AML-193 (cell line): ENCODE measurements at regions not wholly inside any gene's neighbourhood (a gene's known extent, or its start where the extent isn't known, plus 50 kb on each side); places are given as distances from the start of the nearest gene placed in this dataset.
"Not testable (repeated sequence)": the region's sequence is repeated elsewhere in the genome, so short reads cannot be mapped to it uniquely, and the experiment has no call there.

Experiments
- DNase-seq, 2 experiments: peaks; one replicate each; lab custom pipeline; 2025; lab: John Stamatoyannopoulos, UW

DNA sequence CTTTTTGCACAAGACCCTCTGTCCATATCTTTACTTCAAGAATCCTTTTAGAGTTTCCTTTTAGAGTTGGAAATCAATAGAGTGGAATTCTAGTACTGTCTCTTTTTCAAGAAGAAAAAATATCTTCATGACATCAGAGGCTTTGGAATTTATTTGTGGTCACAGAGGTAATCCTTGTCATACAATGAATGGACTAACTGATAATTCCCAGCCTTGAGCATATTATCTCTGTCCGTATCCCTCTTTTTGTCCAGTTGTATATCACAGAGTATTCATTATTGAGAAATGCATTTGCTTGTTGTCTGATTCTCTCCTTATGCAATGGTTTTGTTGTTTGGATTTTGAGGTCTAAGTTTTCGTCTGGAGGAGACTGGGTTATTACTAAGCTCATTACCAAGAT is 82.0 kb upstream of the HAPLN1 start:
- DNase-seq = no peak

DNA sequence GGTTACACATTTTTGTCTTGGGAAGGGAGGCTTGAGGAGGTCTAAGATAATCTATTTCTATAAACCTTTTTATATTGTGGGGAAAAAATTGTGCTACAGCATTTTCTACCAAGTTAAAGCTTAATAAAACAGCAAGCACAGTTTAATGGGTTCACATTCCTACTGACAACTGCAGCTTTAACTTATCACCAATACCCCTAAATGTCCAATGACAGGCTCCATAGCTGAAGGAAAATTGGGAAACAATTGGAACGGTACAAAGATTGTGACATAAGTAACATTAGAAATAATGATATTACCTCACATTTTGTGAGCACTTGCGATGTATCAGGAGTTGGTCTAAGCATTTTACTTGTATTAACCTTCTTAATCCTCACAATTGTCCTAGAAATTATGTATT is 79.5 kb upstream of the HAPLN1 start:
- no peak for DNase-seq

DNA sequence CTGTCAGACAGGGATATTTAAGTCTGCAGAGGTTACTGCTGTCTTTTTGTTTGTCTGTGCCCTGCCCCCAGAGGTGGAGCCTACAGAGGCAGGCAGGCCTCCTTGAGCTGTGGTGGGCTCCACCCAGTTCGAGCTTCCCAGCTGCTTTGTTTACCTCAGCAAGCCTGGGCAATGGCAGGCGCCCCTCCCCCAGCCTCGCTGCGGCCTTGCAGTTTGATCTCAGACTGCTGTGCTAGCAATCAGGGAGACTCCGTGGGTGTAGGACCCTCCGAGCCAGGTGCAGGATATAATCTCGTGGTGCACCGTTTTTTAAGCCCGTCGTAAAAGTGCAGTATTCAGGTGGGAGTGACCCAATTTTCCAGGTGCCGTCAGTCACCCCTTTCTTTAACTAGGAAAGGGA is 78.4 kb upstream of the HAPLN1 start:
- DNase-seq = not testable (repeated sequence)

DNA sequence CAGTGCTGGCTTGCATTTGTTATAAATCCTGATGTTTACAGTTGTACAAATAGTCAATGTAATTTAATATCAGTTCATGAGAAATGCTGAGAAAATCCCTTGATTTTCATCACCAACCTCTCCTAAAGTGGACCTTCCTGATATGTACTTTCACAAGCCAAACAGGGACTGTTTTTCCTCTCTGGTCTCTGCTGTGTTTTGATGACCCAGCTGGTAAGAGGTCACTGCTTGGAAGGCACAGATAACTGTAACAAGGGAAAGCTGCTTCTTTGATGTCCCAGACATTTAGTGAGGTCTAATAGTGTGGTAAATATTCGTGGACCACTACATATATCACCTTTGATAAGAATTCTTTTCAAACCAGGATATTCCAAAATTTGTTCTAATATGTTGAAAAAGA is 68.7 kb upstream of the HAPLN1 start:
- DNase-seq = no peak

DNA sequence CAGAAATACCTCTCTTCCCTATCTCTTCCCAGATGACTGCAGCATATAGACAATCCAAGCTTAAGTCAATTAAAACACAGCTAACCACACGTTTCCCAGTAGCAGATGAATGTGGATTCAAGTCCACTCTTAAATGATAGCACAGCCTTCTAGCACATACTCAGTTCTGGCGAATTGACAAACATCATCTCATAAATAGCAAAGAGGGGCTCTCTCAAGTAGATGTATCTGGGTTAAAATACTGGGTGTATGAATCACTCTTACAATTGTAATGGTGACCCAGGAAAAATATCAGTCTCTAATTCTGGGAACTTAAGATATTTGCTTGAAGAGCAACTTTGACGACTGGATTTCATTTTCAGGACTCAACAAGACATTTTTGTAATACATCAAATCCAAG is 67.0 kb upstream of the HAPLN1 start:
- DNase-seq = no peak

DNA sequence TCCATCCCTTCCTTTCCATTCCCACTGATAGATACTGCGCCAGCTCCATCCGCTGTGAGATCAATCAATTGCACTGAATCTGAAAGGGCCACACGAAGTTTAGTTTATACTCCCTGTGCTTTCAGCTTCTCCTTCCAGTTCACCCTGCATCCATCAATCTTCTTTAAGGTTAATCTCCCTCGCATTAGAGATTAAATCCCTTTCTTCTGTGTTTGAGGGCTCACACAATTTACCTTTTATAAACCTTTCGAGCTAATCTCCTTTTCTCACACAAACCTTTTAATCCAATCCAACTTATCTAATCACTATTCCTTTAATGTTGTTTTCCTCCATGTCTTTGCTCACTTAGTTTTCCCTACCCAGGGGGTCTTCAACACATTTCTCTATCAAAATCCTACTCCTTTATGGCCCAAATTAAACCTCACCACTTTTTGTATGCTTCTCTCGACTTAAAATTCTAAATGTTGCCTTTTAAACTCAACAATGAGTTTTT is 64.6 kb upstream of the HAPLN1 start:
- DNase-seq = no peak

DNA sequence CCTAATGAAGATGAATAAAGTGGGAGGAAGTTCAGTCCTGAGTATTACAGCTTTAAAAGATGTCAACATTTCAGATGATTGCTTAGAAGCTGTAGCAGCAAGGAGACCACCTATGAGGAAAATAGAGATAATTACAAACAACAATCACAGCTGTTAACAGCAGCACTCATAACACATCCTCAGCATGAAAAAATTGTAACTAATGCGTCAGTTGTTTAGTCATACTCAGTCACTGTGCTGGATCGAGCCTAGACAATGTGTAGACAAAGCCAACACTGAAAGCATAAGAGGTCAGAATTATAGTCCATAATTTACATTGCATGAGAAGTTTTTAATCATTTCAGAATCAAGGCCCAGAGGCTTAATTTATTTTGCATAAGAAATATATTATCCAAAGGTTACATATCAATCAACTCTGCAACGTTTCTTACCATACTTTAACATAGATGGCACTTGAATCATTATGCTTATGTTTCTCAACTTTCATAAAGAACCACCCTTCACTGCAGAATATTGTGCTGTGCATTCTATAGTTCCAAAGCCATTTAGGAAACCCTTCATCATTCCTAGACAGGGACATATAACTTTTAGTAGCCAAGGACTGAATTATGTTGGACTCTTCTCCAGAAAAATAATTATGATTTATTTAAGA is 60.2 kb upstream of the HAPLN1 start:
- no peak for DNase-seq

DNA sequence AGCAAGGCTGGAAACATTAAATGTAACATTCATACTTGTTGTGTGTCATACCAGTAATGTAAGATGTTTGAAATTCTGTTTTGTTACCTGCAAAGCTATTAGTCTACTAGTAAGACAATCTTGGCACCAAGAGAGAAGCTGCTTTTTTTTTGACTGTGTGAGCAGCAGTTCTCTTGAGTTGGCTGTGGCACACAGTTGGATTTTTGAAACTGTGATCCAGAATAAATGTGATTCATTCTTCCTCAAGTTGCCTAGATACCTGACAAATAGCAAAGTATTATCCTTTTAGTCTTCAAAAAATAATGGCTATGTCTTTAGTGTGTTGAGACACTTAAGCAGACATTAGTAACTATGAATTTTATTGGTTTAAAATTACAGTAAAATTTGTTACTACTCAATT is 57.2 kb upstream of the HAPLN1 start:
- no peak for DNase-seq

DNA sequence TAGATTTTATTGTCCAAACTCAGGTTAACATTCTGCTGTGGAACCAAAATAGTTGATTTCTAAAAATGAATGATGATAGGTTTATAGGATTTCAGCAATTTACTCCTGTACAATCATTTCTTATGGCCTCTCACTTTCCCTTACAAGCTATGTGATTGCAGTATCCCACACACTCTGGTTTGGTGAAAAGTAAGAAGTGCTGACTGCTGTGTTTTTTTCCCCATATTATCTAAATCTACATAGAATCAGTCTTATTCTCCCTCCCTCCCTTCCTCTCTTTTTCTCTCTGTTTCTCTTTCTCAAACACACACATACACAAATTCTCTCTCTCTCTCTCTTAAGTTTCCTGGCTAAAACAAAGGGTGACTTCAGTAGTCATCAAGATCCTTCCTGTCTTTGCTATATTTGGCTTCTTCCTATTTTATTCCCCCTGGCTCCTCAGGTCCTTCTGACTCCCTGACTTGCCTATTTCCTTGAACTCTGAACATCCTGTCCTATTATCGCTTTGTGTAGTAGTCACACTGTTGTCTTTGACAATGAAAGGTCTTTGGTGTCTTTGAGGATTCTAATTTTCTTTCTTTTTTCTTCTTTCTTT is 55.9 kb upstream of the HAPLN1 start:
- DNase-seq = no peak
